Pulmonary artery endothelial cell (primary cell): ENCODE measurements at regions not wholly inside any gene's neighbourhood (a gene's known extent, or its start where the extent isn't known, plus 50 kb on each side); places are given as distances from the start of the nearest gene placed in this dataset.
"Not testable (repeated sequence)": the region's sequence is repeated elsewhere in the genome, so short reads cannot be mapped to it uniquely, and the experiment has no call there.

Experiments used
- DNase-seq: peaks from one replicate; pipeline ENCODE4 v3.0.0-alpha.2; 2011; ENCODE audit warnings: low read depth, low spot score

GRCh38 chr1:143842058-143842457 is 129.7 kb downstream of the FAM72C start:
- DNase-seq: not testable (repeated sequence)

GRCh38 chr1:143839182-143839581 is 132.6 kb downstream of the FAM72C start:
- not testable (repeated sequence) for DNase-seq

GRCh38 chr1:143838598-143838929 is 133.2 kb downstream of the FAM72C start:
- DNase-seq: not testable (repeated sequence)

GRCh38 chr1:143837924-143838597 is 133.7 kb downstream of the FAM72C start:
- not testable (repeated sequence) for DNase-seq

- DNase-seq: not testable (repeated sequence)
Measured at GRCh38 chr1:143833376-143833775, 138.4 kb downstream of the FAM72C start.

- not testable (repeated sequence) for DNase-seq
Measured at GRCh38 chr1:143832379-143832716, 139.4 kb downstream of the FAM72C start.

GRCh38 chr1:143831479-143832378 is 140.1 kb downstream of the FAM72C start:
- not testable (repeated sequence) for DNase-seq

- DNase-seq: not testable (repeated sequence)
Measured at GRCh38 chr1:143826162-143826561, 145.6 kb downstream of the FAM72C start.

- DNase-seq: not testable (repeated sequence)
Measured at GRCh38 chr1:143824266-143824665, 147.5 kb downstream of the FAM72C start.

GRCh38 chr1:143820058-143820457 is 151.7 kb downstream of the FAM72C start:
- DNase-seq: not testable (repeated sequence)

- not testable (repeated sequence) for DNase-seq
Measured at GRCh38 chr1:143816369-143816768, 155.4 kb downstream of the FAM72C start.

- DNase-seq: not testable (repeated sequence)
Measured at GRCh38 chr1:143805374-143805773, 166.4 kb downstream of the FAM72C start.

- DNase-seq: not testable (repeated sequence)
Measured at GRCh38 chr1:143804707-143805356, 167.0 kb downstream of the FAM72C start.

GRCh38 chr1:143803927-143804411 is 167.8 kb downstream of the FAM72C start:
- peak; percentile 0 for DNase-seq

GRCh38 chr1:143803095-143803494 is 168.7 kb downstream of the FAM72C start:
- not testable (repeated sequence) for DNase-seq

- DNase-seq: not testable (repeated sequence)
Measured at GRCh38 chr1:143799568-143800187, 172.1 kb downstream of the FAM72C start.

GRCh38 chr1:143796369-143796768 is 175.4 kb downstream of the FAM72C start:
- DNase-seq: not testable (repeated sequence)

- not testable (repeated sequence) for DNase-seq
Measured at GRCh38 chr1:143792047-143792937, 179.5 kb downstream of the FAM72C start.

- not testable (repeated sequence) for DNase-seq
Measured at GRCh38 chr1:143786381-143786780, 185.4 kb downstream of the FAM72C start.

GRCh38 chr1:143785883-143786282 is 185.9 kb downstream of the FAM72C start:
- not testable (repeated sequence) for DNase-seq
